ENCODE measurements at regions not wholly inside any gene's neighbourhood (a gene's known extent, or its start where the extent isn't known, plus 50 kb on each side); places are given as distances from the start of the nearest gene placed in this dataset.

DNA sequence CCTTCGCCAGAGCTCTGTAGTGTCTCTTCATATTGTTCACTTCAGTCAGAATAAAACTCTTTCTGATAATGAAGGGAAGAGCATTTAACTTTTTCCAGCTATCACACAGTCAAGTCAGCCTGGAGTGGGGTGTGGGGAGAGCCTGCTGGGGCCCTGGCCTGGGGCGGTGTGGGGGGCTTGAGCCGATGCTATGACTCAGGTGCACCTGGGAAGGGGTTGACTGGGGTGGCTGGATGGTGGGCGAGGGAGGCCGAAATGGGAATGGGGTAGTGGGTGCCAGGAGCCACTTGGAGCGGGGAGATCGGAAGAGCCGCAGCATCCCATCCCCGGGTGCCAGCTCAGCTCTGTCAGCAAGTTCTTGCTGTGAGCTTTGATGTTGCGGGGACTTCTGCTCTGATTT is 100.9 kb downstream of the NXPE2 start:
- no peak overlapping the region for H2BK15ac ChIP-seq (ENCODE audit: low read length)
- no peak overlapping the region for H3K14ac ChIP-seq (ENCODE audit: low read length)
- no CpG with 5 or more reads among the region's 10 CpGs for WGBS, 2 donors (ENCODE audit: extremely low coverage in 2 of 2, insufficient read length in 2 of 2, insufficient replicate concordance in 1 of 2)
- H3K9me3 ChIP-seq (replicated peaks in 1 of 2; ENCODE audit: control insufficient read depth in 2 of 2, insufficient read depth in 1 of 2, low read depth in 1 of 2, low read length in 2 of 2): no peaks in the 10 kb centered on the region
- no peak overlapping the region for H4K8ac ChIP-seq (ENCODE audit: low read depth, low read length)
- no peak overlapping the region for H3K18ac ChIP-seq (ENCODE audit: low read length)
- no peak overlapping the region for H3K9ac ChIP-seq (ENCODE audit: low read depth, low read length, poor library complexity)
- H2BK5ac ChIP-seq (ENCODE audit: low read length): no peak overlapping the region
- no peak for DNase-seq (ENCODE audit: low spot score)
- no peak overlapping the region for H3K27ac ChIP-seq (replicated peaks; ENCODE audit: low read length)
- no peaks in the 10 kb centered on the region for H3K36me3 ChIP-seq (replicated peaks in 1 of 2; ENCODE audit: control insufficient read depth in 2 of 2, insufficient read depth in 2 of 2, low read length in 2 of 2)
- no peak overlapping the region for H3K4me2 ChIP-seq (ENCODE audit: insufficient read depth, low read length, poor library complexity, severe bottlenecking)
- no peak overlapping the region for H3K4me3 ChIP-seq (ENCODE audit: low read length in 2 of 2)
- no peak overlapping the region for H2BK12ac ChIP-seq (ENCODE audit: low read length)
- no peak overlapping the region for H3K4ac ChIP-seq (ENCODE audit: low read length)
- H3K23ac ChIP-seq (ENCODE audit: low read depth, low read length, poor library complexity): no peak overlapping the region
- no peaks in the 10 kb centered on the region for H3K27me3 ChIP-seq (ENCODE audit: control insufficient read depth in 3 of 3, insufficient read depth in 3 of 3, low read depth in 1 of 3, low read length in 3 of 3)
- no peak overlapping the region for H2BK120ac ChIP-seq (ENCODE audit: low read depth, low read length)
- peaks cover 0 to 3% of the 10 kb centered on the region in 2 donors for H3K4me1 ChIP-seq (ENCODE audit: control insufficient read depth in 2 of 2, insufficient read depth in 1 of 2, low read depth in 1 of 2, low read length in 2 of 2)
- no peak overlapping the region for H4K91ac ChIP-seq (ENCODE audit: low read depth, low read length, poor library complexity)
- H2AK5ac ChIP-seq (ENCODE audit: low read depth, low read length): no peak overlapping the region
- no peak overlapping the region for H2AFZ ChIP-seq (ENCODE audit: low read length)
- H3K79me1 ChIP-seq (ENCODE audit: low read depth, low read length): no peaks in the 10 kb centered on the region

DNA sequence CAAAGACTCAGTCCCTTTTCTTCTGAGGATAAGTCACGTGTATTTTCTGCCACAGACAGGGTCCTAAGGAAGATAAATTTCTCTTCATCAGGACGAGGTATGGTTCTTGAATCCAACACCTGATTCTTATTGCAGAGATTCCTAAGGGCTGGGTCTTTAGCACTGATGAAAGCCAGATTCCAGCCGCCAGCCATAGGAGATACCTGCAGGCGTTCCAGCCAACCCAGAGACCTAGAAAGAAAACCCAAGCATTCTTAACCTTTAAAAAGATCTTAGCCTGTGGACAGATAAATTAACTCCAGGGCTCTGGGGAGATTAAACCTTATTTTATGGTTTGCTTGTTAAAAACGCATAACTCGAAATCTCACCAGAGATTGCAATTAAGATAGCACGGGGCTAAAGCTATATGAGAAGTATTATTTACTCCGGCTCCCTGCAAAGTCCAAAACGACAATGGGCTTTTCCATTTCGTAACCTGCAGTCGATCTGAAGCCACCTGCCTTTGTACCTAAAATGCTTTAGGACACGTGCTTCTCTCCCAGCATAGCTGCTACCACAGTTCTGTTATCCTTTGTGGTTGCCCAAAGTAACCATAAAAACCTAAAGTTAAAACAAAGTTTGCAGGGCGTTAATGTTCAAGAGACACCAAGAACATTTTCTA is 104.5 kb downstream of the NXPE2 start:
- no peaks in the 10 kb centered on the region for H3K79me1 ChIP-seq (ENCODE audit: low read depth, low read length)
- no peak overlapping the region for H2BK120ac ChIP-seq (ENCODE audit: low read depth, low read length)
- H3K14ac ChIP-seq (ENCODE audit: low read length): no peak overlapping the region
- H4K8ac ChIP-seq (ENCODE audit: low read depth, low read length): no peak overlapping the region
- H3K27me3 ChIP-seq (ENCODE audit: control insufficient read depth in 3 of 3, insufficient read depth in 3 of 3, low read depth in 1 of 3, low read length in 3 of 3): no peaks in the 10 kb centered on the region
- no peak overlapping the region for H3K4me3 ChIP-seq (ENCODE audit: low read length in 2 of 2)
- no peak overlapping the region for H2BK5ac ChIP-seq (ENCODE audit: low read length)
- H3K4me1 ChIP-seq (ENCODE audit: control insufficient read depth in 2 of 2, insufficient read depth in 1 of 2, low read depth in 1 of 2, low read length in 2 of 2): peaks cover 0 to 8% of the 10 kb centered on the region in 2 donors
- H3K9me3 ChIP-seq (replicated peaks in 1 of 2; ENCODE audit: control insufficient read depth in 2 of 2, insufficient read depth in 1 of 2, low read depth in 1 of 2, low read length in 2 of 2): peaks cover 0 to 2% of the 10 kb centered on the region in 2 donors
- no peak overlapping the region for H3K9ac ChIP-seq (ENCODE audit: low read depth, low read length, poor library complexity)
- H2BK12ac ChIP-seq (ENCODE audit: low read length): no peak overlapping the region
- H3K4ac ChIP-seq (ENCODE audit: low read length): no peak overlapping the region
- H3K23ac ChIP-seq (ENCODE audit: low read depth, low read length, poor library complexity): no peak overlapping the region
- no peak overlapping the region for H3K4me2 ChIP-seq (ENCODE audit: insufficient read depth, low read length, poor library complexity, severe bottlenecking)
- no peak overlapping the region for H2AFZ ChIP-seq (ENCODE audit: low read length)
- H2BK15ac ChIP-seq (ENCODE audit: low read length): no peak overlapping the region
- DNase-seq (ENCODE audit: low spot score): no peak
- no CpG with 5 or more reads among the region's 13 CpGs for WGBS, 2 donors (ENCODE audit: extremely low coverage in 2 of 2, insufficient read length in 2 of 2, insufficient replicate concordance in 1 of 2)
- no peaks in the 10 kb centered on the region for H3K36me3 ChIP-seq (replicated peaks in 1 of 2; ENCODE audit: control insufficient read depth in 2 of 2, insufficient read depth in 2 of 2, low read length in 2 of 2)
- H3K27ac ChIP-seq (replicated peaks; ENCODE audit: low read length): no peak overlapping the region
- no peak overlapping the region for H4K91ac ChIP-seq (ENCODE audit: low read depth, low read length, poor library complexity)
- no peak overlapping the region for H2AK5ac ChIP-seq (ENCODE audit: low read depth, low read length)
- no peak overlapping the region for H3K18ac ChIP-seq (ENCODE audit: low read length)

DNA sequence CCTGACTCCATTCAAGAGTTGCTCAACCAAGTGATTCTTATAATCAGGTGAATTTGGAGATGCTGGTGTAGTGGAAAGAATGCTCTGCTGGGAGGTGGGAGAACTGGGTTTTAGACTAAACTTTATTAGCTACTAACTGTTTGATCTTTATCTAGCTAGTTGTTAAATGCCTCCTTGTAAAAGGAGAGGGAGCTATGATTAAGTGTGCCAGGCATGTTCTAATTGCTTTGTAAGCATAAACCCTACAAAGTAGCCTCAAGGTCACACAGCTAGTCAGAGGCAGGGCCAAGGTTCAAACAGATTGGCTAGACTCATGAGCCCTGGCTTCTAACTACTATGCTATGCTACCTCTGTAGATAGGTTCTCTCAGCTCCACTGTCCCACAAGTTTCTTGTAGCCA is 105.5 kb downstream of the NXPE2 start:
- Histone ChIP-seq H3K27me3 (ENCODE audit: control insufficient read depth in 3 of 3, insufficient read depth in 3 of 3, low read depth in 1 of 3, low read length in 3 of 3) (no peaks in the 10 kb centered on the region), H3K4me2 (ENCODE audit: insufficient read depth, low read length, poor library complexity, severe bottlenecking) (no peak overlapping the region), H3K79me1 (ENCODE audit: low read depth, low read length) (no peaks in the 10 kb centered on the region), H2BK5ac (ENCODE audit: low read length) (no peak overlapping the region), H3K14ac (ENCODE audit: low read length) (no peak overlapping the region), H3K4ac (ENCODE audit: low read length) (no peak overlapping the region), H3K4me1 (ENCODE audit: control insufficient read depth in 2 of 2, insufficient read depth in 1 of 2, low read depth in 1 of 2, low read length in 2 of 2) (peaks cover 0 to 12% of the 10 kb centered on the region in 2 donors), H2BK15ac (ENCODE audit: low read length) (no peak overlapping the region), H3K9ac (ENCODE audit: low read depth, low read length, poor library complexity) (no peak overlapping the region), H4K8ac (ENCODE audit: low read depth, low read length) (no peak overlapping the region), H3K23ac (ENCODE audit: low read depth, low read length, poor library complexity) (no peak overlapping the region), H2BK120ac (ENCODE audit: low read depth, low read length) (no peak overlapping the region), H3K9me3 (replicated peaks in 1 of 2; ENCODE audit: control insufficient read depth in 2 of 2, insufficient read depth in 1 of 2, low read depth in 1 of 2, low read length in 2 of 2) (peaks cover 0 to 2% of the 10 kb centered on the region in 2 donors), H2BK12ac (ENCODE audit: low read length) (no peak overlapping the region), H4K91ac (ENCODE audit: low read depth, low read length, poor library complexity) (no peak overlapping the region), H2AK5ac (ENCODE audit: low read depth, low read length) (no peak overlapping the region), H3K27ac (replicated peaks; ENCODE audit: low read length) (no peak overlapping the region), H2AFZ (ENCODE audit: low read length) (no peak overlapping the region), H3K18ac (ENCODE audit: low read length) (no peak overlapping the region), H3K4me3 (ENCODE audit: low read length in 2 of 2) (no peak overlapping the region), H3K36me3 (replicated peaks in 1 of 2; ENCODE audit: control insufficient read depth in 2 of 2, insufficient read depth in 2 of 2, low read length in 2 of 2) (no peaks in the 10 kb centered on the region)
- no peak for DNase-seq (ENCODE audit: low spot score)

DNA sequence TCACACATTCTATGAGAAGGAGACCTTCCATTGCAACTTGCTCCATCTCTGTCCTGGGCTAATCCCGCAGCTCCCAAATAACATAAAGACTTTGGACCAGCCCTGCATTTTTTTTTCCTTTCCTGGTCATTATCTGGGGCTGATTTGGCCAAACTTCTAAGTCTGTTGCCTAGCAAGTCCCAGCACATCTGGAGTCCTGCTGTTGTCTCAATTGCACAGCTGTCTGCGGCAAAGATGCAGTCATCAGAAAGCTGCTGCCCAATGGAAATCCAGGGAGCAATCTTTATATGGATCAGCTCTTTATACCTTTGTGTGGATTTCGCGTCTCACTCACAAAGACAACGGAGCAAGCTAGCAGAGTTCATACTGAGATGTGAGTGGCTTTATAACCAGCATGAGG is 105.9 kb downstream of the NXPE2 start:
- Histone ChIP-seq H2BK120ac (ENCODE audit: low read depth, low read length) (no peak overlapping the region), H4K91ac (ENCODE audit: low read depth, low read length, poor library complexity) (no peak overlapping the region), H3K9ac (ENCODE audit: low read depth, low read length, poor library complexity) (no peak overlapping the region), H3K79me1 (ENCODE audit: low read depth, low read length) (no peaks in the 10 kb centered on the region), H3K9me3 (replicated peaks in 1 of 2; ENCODE audit: control insufficient read depth in 2 of 2, insufficient read depth in 1 of 2, low read depth in 1 of 2, low read length in 2 of 2) (peaks cover 0 to 2% of the 10 kb centered on the region in 2 donors), H3K23ac (ENCODE audit: low read depth, low read length, poor library complexity) (no peak overlapping the region), H3K18ac (ENCODE audit: low read length) (no peak overlapping the region), H3K14ac (ENCODE audit: low read length) (no peak overlapping the region), H3K4ac (ENCODE audit: low read length) (no peak overlapping the region), H3K4me2 (ENCODE audit: insufficient read depth, low read length, poor library complexity, severe bottlenecking) (no peak overlapping the region), H3K27me3 (ENCODE audit: control insufficient read depth in 3 of 3, insufficient read depth in 3 of 3, low read depth in 1 of 3, low read length in 3 of 3) (no peaks in the 10 kb centered on the region), H3K27ac (replicated peaks; ENCODE audit: low read length) (no peak overlapping the region), H2AK5ac (ENCODE audit: low read depth, low read length) (no peak overlapping the region), H3K4me3 (ENCODE audit: low read length in 2 of 2) (no peak overlapping the region), H2BK5ac (ENCODE audit: low read length) (no peak overlapping the region), H2BK12ac (ENCODE audit: low read length) (no peak overlapping the region), H3K4me1 (ENCODE audit: control insufficient read depth in 2 of 2, insufficient read depth in 1 of 2, low read depth in 1 of 2, low read length in 2 of 2) (peaks cover 0 to 12% of the 10 kb centered on the region in 2 donors), H3K36me3 (replicated peaks in 1 of 2; ENCODE audit: control insufficient read depth in 2 of 2, insufficient read depth in 2 of 2, low read length in 2 of 2) (no peaks in the 10 kb centered on the region), H2BK15ac (ENCODE audit: low read length) (no peak overlapping the region), H4K8ac (ENCODE audit: low read depth, low read length) (no peak overlapping the region), H2AFZ (ENCODE audit: low read length) (no peak overlapping the region)
- no CpG with 5 or more reads among the region's 5 CpGs for WGBS, 2 donors (ENCODE audit: extremely low coverage in 2 of 2, insufficient read length in 2 of 2, insufficient replicate concordance in 1 of 2)
- DNase-seq (ENCODE audit: low spot score): no peak

All from neuronal stem cell (in vitro differentiated cells).